B cell (primary cell): ENCODE measurements at regions not wholly inside any gene's neighbourhood (a gene's known extent, or its start where the extent isn't known, plus 50 kb on each side); places are given as distances from the start of the nearest gene placed in this dataset.

Experiments used
- ATAC-seq: fragments of 200-7000 bp; cut with Tn5 transposase; one replicate; pipeline ENCODE4 v1.10.0; 2021; ENCODE audit warnings: low read depth, mild to moderate bottlenecking, moderate number of reproducible peaks, moderate library complexity
- CTCF ChIA-PET: fragments of 350-600 bp; sonication (Branson Sonifier 250); formaldehyde crosslinking; loops from one replicate; lab custom pipeline; 2021; ENCODE audit warnings: antibody characterized with exemption, inconsistent platforms; lab: Charles Lee
- POLR2A ChIA-PET: fragments of 350-600 bp; sonication (Branson Sonifier 250); formaldehyde crosslinking; loops from one replicate; lab custom pipeline; 2021; ENCODE audit warnings: antibody characterized with exemption; lab: Charles Lee
- DNase-seq: peaks from one replicate; pipeline ENCODE4 v3.0.0; 2013
- H2AFZ ChIP-seq: 2 replicates; pipeline ENCODE4 v1.6.1; 2012; ENCODE audit warnings: mild to moderate bottlenecking, low read depth, low read length; ENCODE audit not compliant: insufficient read depth, poor library complexity, severe bottlenecking
- H3K27ac ChIP-seq, 2 donors: 1 replicate in 1 of 2; 2 replicates in 1 of 2; pipeline ENCODE4 v1.5.1; 2012 to 2013; ENCODE audit warnings: low read length in 2 of 2, mild to moderate bottlenecking in 2 of 2, moderate library complexity in 1 of 2
- H3K27me3 ChIP-seq, 4 experiments: fragments of 200-600 bp in 1 of 4; sonication (generic) in 1 of 4; replicated peaks in 1 of 4; 1 replicate in 2 of 4; 2 replicates in 2 of 4; pipeline versions ENCODE4 v1.6.1 to v1.7.0; 2013 to 2016; ENCODE audit warnings: low read length in 3 of 4, mild to moderate bottlenecking in 2 of 4, mixed read lengths in 1 of 4, moderate library complexity in 1 of 4; ENCODE audit not compliant: insufficient read depth in 4 of 4, control insufficient read depth in 3 of 4; ENCODE audit errors: control extremely low read depth in 1 of 4
- H3K36me3 ChIP-seq, 2 experiments: replicated peaks in 1 of 2; 1 replicate in 1 of 2; 2 replicates in 1 of 2; pipeline versions ENCODE4 v1.6.1 to v1.7.1; 2013; ENCODE audit warnings: low read length in 1 of 2; ENCODE audit not compliant: insufficient read depth in 2 of 2, control insufficient read depth in 1 of 2; ENCODE audit errors: control extremely low read depth in 1 of 2, extremely low read depth in 1 of 2
- H3K4me1 ChIP-seq, 2 donors: fragments of 200-600 bp in 1 of 2; sonication (generic) in 1 of 2; 1 replicate in 1 of 2; 2 replicates in 1 of 2; pipeline versions ENCODE4 v1.5.1 to v1.6.1; 2013 to 2017; ENCODE audit warnings: low read length in 2 of 2; ENCODE audit not compliant: control insufficient read depth in 2 of 2, insufficient read depth in 2 of 2
- H3K4me2 ChIP-seq: replicated peaks from 2 replicates; pipeline ENCODE3; 2012; ENCODE audit warnings: mild to moderate bottlenecking, low read depth, low read length; ENCODE audit not compliant: poor library complexity, severe bottlenecking
- H3K4me3 ChIP-seq, 5 experiments: fragments of 200-600 bp in 1 of 5; sonication (generic) in 1 of 5; 1 replicate in 3 of 5; 2 replicates in 2 of 5; pipeline versions ENCODE4 v1.5.1 to v1.7.0; 2011 to 2016; ENCODE audit warnings: low read length in 4 of 5, mild to moderate bottlenecking in 4 of 5, low read depth in 2 of 5, control low read depth in 1 of 5, moderate library complexity in 1 of 5; ENCODE audit not compliant: insufficient read depth in 1 of 5; ENCODE audit errors: control extremely low read depth in 1 of 5, extremely low read depth in 1 of 5
- H3K79me2 ChIP-seq: fragments of 200-600 bp; sonication (generic); one replicate; pipeline ENCODE4 v1.6.0; 2016; ENCODE audit warnings: low read length; ENCODE audit not compliant: control insufficient read depth, insufficient read depth
- H3K9ac ChIP-seq: fragments of 200-600 bp; sonication (generic); 2 replicates; pipeline ENCODE4 v1.6.1; 2017; ENCODE audit warnings: mild to moderate bottlenecking, low read length, moderate library complexity
- H3K9me3 ChIP-seq, 3 donors: one replicate each; pipeline versions ENCODE4 v1.6.1 to v1.7.1; 2013; ENCODE audit warnings: low read length in 2 of 3; ENCODE audit not compliant: control insufficient read depth in 2 of 3, insufficient read depth in 1 of 3; ENCODE audit errors: control extremely low read depth in 1 of 3
- H4K20me1 ChIP-seq: 2 replicates; pipeline ENCODE4 v1.6.0; 2012; ENCODE audit warnings: mild to moderate bottlenecking, low read length; ENCODE audit not compliant: insufficient read depth, control insufficient read depth, poor library complexity, severe bottlenecking
- H3K27ac Mint-ChIP-seq: one replicate; pipeline ENCODE4 v1.8.0; 2021; ENCODE audit warnings: mixed read lengths
- H3K27me3 Mint-ChIP-seq: one replicate; pipeline ENCODE4 v1.8.0; 2021; ENCODE audit warnings: mixed read lengths
- H3K4me1 Mint-ChIP-seq: one replicate; pipeline ENCODE4 v1.8.0; 2021; ENCODE audit warnings: mixed read lengths
- H3K4me3 Mint-ChIP-seq: one replicate; pipeline ENCODE4 v1.8.0; 2021; ENCODE audit warnings: mixed read lengths
- H3K9me3 Mint-ChIP-seq: one replicate; pipeline ENCODE4 v1.8.0; 2022; ENCODE audit warnings: mixed read lengths; ENCODE audit not compliant: insufficient read depth
- CTCF ChIP-seq: fragments of 200-600 bp; IDR thresholded peaks from one replicate; pipeline ENCODE4 v1.8.0; 2022; ENCODE audit warnings: antibody characterized with exemption, mild to moderate bottlenecking
- EZH2 ChIP-seq: IDR thresholded peaks from 2 replicates; pipeline ENCODE4 v1.6.1; 2012; ENCODE audit warnings: borderline replicate concordance, low read depth, mild to moderate bottlenecking, moderate library complexity, low read length; ENCODE audit not compliant: insufficient read depth, poor library complexity, severe bottlenecking
- WGBS: methylation state at CpG from one replicate; pipeline ENCODE4 v1.1.5; 2013; ENCODE audit warnings: missing lambda C conversion rate; ENCODE audit not compliant: insufficient coverage; 5-methylcytosine and 5-hydroxymethylcytosine counted together
- intact Hi-C: fragments of 100-400 bp; cut with micrococcal nuclease; formaldehyde crosslinking; loops from one replicate; pipeline ENCODE4 v1.10.0; 2022

DNA sequence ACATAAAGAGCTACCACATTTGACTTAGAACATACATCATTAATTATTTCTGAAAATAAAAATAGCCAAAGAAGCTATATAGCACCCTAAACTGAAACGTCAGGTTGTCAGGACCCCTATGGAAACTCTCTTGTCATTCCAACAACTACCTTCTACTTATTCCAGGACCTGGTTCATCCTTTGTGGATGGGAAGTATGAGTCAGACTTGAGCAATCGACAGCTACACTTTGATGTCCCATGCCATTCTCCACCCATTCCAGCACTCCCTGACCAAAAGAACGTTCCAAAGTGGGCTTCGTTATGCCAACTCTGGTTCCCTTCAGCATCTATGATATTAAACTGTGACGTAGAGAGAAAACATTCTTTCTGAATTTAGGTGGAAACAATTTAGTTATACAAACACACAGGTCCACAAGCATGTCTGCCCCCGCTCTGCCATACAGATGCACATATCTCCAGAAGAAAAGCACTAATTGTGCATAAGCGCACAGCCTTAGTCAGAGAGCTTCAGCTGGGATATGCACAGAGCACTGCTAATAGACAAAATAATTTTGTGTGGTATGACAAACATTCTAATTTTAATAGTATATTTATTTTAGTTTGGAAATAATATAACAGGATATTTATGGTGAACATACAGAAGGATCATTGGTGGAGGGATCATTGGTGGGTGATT lies 723.1 kb upstream of the B3GALT2 start:
- Histone ChIP-seq H4K20me1 (no peaks in the 10 kb centered on the region), H3K4me1 (no peaks in the 10 kb centered on the region), H3K27me3 (no peaks in the 10 kb centered on the region), H3K9ac (no peak overlapping the region), H3K79me2 (no peaks in the 10 kb centered on the region), H3K9me3 (no peaks in the 10 kb centered on the region), H3K4me3 (no peak overlapping the region), H3K36me3 (no peaks in the 10 kb centered on the region), H3K4me2 (no peak overlapping the region), H2AFZ (no peak overlapping the region), H3K27ac (no peak overlapping the region)
- Mint-ChIP-seq H3K4me3 (no peak overlapping the region), H3K27me3 (no peaks in the 10 kb centered on the region), H3K9me3 (no peaks in the 10 kb centered on the region), H3K4me1 (no peaks in the 10 kb centered on the region), H3K27ac (no peak overlapping the region)
- WGBS, result 100% methylated on average over 1 of the region's 7 CpGs
- no peak for TF ChIP-seq EZH2
- no peak for TF ChIP-seq CTCF
- no peak for ATAC-seq
- ChIA-PET POLR2A (no interaction called here), CTCF (no interaction called here)
- no peak for DNase-seq
- intact Hi-C loops, result no loop called here

DNA sequence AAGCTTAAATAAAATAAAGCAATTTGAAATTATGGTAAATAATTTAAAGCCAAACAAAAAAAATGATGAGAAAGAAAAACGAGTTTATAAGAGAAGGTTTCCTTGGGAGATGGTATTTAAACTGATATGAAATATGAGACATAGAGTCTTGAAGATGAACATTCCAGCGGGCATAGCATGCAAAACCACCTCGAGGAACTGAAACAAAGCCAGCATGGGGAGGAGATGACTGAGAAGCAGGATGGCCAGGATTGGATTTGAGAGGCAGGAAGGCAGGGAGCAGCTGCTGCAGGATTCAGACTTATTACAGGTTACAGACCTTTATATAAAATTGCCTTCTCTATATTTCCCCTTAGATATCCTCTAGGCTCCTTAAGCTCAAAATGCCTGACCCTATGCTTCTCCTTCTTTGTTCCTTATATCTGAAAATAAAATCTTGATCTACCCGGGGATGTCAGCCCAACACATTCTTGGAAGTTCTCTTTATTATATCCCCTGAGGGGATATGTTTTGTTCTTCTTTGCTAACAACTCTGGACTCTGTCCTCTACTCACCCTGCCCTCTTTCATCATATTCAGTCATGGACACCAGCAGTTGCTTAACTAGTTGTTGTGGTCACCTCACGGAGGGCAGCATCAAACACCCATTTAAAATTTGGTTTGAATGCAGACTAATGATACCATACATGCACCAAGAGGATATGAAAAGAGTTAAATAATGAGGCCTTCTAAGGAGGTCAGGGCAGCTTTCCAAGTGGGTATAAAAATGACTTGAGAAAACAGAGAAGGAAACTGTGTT lies 719.1 kb upstream of the B3GALT2 start:
- Histone ChIP-seq H3K4me2 (no peak overlapping the region), H3K4me1 (no peaks in the 10 kb centered on the region), H4K20me1 (no peaks in the 10 kb centered on the region), H3K9me3 (no peaks in the 10 kb centered on the region), H3K27ac (no peak overlapping the region), H2AFZ (no peak overlapping the region), H3K79me2 (no peaks in the 10 kb centered on the region), H3K27me3 (no peaks in the 10 kb centered on the region), H3K4me3 (no peak overlapping the region), H3K36me3 (no peaks in the 10 kb centered on the region), H3K9ac (no peak overlapping the region)
- DNase-seq (no peak), ATAC-seq (no peak)
- no peak overlapping the region for H3K4me3 Mint-ChIP-seq
- POLR2A ChIA-PET, result no interaction called here
- no peak overlapping the region for H3K27ac Mint-ChIP-seq
- intact Hi-C loops, result no loop called here
- H3K9me3 Mint-ChIP-seq, result no peaks in the 10 kb centered on the region
- CTCF ChIA-PET, result no interaction called here
- no peaks in the 10 kb centered on the region for H3K27me3 Mint-ChIP-seq
- WGBS, result 95% methylated on average over 3 of the region's 5 CpGs
- H3K4me1 Mint-ChIP-seq, result no peaks in the 10 kb centered on the region
- TF ChIP-seq EZH2 (no peak), CTCF (no peak)
